ENCODE measurements at regions not wholly inside any gene's neighbourhood (a gene's known extent, or its start where the extent isn't known, plus 50 kb on each side); places are given as distances from the start of the nearest gene placed in this dataset.
"Not testable (repeated sequence)": the region's sequence is repeated elsewhere in the genome, so short reads cannot be mapped to it uniquely, and the experiment has no call there.

- no peak for DNase-seq
Measured at GRCh38 chr12:131230340-131231031, 276.8 kb downstream of the ADGRD1 start.

- no peak for DNase-seq
Measured at GRCh38 chr12:131231032-131231980, 277.6 kb downstream of the ADGRD1 start.

GRCh38 chr12:131232036-131232435 is 278.3 kb downstream of the ADGRD1 start:
- no peak for DNase-seq

- not testable (repeated sequence) for DNase-seq
Measured at GRCh38 chr12:131232872-131233271, 279.2 kb downstream of the ADGRD1 start.

GRCh38 chr12:131233850-131234789 is 280.4 kb downstream of the ADGRD1 start:
- DNase-seq = not testable (repeated sequence)

GRCh38 chr12:131234841-131235271 is 281.1 kb downstream of the ADGRD1 start:
- not testable (repeated sequence) for DNase-seq

- no peak for DNase-seq
Measured at GRCh38 chr12:131235871-131236271, 282.2 kb downstream of the ADGRD1 start.

GRCh38 chr12:131239384-131240094 is 285.8 kb downstream of the ADGRD1 start:
- no peak for DNase-seq

- no peak for DNase-seq
Measured at GRCh38 chr12:131241517-131241916, 287.8 kb downstream of the ADGRD1 start.

- DNase-seq = peak; percentile 37
Measured at GRCh38 chr12:131242741-131243496, 289.2 kb downstream of the ADGRD1 start.

GRCh38 chr12:131244157-131244688 is 290.5 kb downstream of the ADGRD1 start:
- DNase-seq = not testable (repeated sequence)

GRCh38 chr12:131245161-131245560 is 291.5 kb downstream of the ADGRD1 start:
- DNase-seq = not testable (repeated sequence)

- no peak for DNase-seq
Measured at GRCh38 chr12:131245564-131246355, 292.1 kb downstream of the ADGRD1 start.

- DNase-seq = not testable (repeated sequence)
Measured at GRCh38 chr12:131247026-131247725, 293.5 kb downstream of the ADGRD1 start.

- not testable (repeated sequence) for DNase-seq
Measured at GRCh38 chr12:131247875-131248274, 294.2 kb downstream of the ADGRD1 start.

GRCh38 chr12:131249246-131250027 is 295.7 kb downstream of the ADGRD1 start:
- no peak for DNase-seq

GRCh38 chr12:131250028-131250950 is 296.6 kb downstream of the ADGRD1 start:
- no peak for DNase-seq
